GM18520 (cell line): ENCODE measurements at regions not wholly inside any gene's neighbourhood (a gene's known extent, or its start where the extent isn't known, plus 50 kb on each side); places are given as distances from the start of the nearest gene placed in this dataset.
"Not testable (repeated sequence)": the region's sequence is repeated elsewhere in the genome, so short reads cannot be mapped to it uniquely, and the experiment has no call there.

Experiments used
- ATAC-seq: cut with Tn5 transposase; IDR thresholded peaks from one replicate; pipeline ENCODE4 v1.9.1; 2021; ENCODE audit not compliant: unreplicated experiment

DNA sequence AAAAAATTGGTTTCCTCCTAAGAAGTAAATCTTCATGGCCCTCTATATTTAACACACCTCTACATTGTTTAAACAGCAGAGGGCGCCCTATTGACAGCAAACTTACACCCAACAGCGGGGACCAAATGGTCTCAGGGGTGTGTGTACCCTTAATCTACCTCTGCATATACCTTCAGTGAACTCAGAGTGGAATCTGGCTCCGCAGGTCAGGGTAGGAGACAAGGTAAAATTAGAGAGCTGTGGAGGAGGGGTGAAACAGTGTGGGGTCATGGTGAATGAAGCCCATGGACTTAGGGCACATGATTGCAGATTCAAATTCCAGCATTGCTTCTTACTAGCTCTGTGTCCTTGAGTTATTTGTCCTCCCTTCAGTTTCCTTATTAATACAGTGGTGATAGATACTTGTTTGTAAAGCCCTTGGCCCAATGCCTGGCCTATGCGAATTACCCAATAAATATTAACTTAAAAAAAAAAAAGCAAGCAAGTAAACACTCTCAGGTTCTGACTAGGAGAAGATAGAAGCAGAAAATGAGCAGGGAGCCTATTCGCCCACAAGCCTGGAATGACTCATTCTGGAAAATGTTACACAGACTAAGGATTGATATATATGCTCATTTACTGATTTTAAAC lies 122.9 kb downstream of the CAVIN4 start:
- no peak for ATAC-seq

DNA sequence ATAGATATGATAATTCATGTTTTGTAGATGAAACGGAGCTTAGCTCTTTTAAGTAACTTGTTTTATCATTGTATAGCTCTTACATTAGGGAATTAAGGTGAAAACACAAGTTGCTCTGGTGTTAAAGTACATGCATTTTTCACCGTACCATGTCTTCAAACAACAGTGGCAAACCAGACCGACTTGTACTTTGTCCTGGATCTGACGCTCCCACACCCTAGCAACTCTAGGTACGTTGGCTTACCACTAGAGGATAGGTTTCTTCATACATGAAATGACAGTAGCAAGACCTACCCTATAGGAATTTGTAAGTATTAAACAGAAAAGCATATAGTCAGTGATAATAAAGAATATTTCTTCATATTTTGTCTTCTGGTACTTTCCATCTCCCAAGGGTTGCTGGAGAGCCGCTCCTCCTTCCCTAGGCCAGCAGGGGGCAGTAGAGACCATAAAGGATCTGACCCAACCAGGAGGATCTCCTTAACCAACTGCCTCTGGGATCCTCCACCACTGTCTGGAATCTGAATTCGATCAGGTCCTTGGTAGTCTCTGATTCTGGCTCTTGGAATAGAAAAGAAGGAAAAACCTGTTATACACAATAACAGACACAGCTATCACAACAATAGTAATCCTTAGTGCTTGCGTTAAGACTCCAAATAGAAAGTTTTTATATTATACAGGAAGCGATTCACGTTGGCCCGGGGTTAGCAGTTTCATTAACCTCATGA lies 136.7 kb downstream of the CAVIN4 start:
- no peak for ATAC-seq

DNA sequence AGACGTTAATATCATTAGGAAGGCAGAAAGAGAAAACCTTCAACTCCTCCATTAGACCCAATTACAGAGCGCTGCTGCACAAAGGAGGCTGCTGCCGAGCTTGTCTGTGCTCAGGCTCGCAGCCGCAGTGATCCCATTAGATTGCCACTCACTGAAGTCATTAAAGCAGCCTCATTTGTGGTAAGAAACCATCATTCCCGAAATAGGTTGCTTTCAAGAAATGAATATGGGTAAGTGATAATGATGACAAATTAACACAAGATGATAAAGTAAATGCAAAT lies 137.2 kb downstream of the CAVIN4 start:
- ATAC-seq = no peak

DNA sequence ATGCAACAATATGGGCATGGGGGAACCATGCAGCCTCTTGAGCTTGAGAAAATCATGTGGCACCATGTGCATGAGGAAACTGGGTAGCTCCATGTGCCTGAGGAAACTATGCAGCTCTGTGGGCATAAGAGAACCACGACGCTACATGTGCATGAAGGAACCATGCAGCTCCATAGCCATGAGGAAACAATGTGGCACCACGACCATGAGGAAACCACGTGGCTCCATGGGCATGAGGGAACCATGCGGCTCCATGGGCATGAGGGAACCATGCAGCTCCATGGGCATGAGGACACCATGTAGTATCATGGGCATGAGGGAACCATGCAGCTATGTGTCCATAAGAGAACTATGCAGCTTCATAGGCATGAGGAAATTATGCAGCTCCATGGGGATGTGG lies 140.8 kb downstream of the CAVIN4 start:
- ATAC-seq = no peak

DNA sequence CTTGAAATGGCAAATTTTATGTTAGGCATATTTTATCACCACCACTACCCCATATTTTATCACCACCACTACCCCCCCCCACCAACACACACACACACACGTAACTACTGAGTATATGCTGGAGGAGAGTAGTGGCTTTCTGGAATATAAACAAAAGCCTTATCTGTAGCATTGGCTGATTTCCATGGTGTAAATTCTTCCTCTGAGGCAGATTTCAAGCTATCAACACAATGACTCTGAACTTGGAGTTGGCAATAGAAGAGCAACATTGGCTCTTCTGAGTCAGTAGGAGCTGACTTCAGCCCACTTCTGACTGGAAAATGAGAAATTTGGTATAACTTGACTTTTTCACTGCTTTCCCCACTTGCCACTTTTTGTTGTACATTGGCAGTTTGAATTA lies 143.0 kb downstream of the CAVIN4 start:
- no peak for ATAC-seq

DNA sequence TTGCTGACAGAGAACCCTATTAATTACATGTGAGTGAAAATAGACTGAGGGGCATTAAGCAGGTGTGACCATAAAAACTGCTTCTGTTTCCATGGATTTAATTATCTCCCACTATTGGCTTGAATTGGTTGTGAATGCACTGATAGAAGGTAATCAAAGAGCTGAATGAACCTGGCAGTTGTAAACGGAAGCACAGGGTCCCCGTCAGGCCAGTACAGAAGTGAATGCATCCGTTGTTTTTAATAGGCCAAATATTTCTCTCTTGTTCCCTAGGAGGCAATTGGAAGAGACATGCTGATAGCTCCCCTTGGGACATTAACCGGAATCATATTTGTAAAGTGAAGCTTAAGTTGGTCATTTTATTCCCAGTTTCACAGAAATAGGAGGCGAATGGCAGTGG lies 147.0 kb downstream of the CAVIN4 start:
- no peak for ATAC-seq

DNA sequence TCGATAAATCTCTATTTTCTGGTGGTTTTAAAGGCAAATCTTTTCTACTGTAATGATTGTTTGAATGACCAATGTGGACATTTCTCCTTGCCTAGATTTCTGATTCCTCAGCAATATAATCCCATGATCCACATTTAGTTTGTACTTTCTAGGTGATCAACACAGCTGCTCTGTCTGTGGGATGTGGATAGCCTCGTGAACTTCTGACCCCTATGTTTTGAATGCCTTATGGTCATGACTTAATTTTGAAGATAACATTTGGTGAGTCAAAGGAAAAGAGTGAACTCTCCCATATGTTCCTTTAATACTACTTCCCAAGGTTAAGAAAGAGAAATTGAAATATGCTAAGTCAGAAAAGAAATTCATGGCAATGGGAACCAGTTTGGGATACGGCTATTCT lies 147.5 kb downstream of the CAVIN4 start:
- no peak for ATAC-seq

DNA sequence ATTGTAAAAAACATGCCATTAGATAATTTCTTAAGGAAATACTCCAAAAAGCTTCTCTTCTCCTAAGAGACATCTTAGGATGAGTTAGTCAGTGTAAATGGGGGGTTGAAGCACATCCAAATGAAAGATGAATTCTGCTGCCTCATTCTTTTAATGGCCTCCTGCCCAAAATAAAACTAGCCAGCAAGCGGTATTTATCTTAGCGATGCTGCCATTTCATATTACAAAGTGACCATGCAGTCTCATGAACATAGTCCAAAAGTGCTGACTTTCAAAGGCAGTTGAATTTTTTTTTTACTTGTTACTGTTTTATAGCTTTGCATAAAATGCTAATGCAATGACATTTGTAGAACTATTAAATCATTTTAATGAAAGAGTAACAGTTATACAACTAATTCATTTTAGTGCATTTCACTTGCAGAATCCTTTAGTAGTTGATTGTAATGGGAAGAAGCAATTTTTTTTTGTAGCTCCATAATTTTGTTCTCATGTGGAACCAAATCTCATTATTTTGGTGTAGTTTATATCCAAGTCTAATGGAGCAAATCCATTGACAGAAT lies 151.5 kb downstream of the CAVIN4 start:
- no peak for ATAC-seq

DNA sequence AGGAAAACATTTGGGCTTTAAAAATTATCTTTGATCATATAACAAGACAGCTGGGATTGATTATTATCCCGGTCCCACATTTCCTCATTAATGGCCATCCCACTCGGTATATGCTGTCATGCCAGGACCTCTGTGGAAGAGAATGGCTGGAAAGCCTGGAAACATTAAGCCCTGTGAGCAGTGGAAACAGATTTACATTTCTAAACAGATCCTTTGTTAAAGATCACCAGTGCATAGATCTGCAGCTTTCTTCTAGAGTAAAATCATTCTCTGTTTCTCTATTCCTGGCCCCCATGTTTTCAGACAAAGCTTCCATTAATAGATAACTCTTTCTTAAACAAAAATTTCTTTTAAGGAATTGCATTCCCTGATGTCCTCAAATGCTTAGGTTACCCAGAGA lies 152.2 kb downstream of the CAVIN4 start:
- no peak for ATAC-seq

DNA sequence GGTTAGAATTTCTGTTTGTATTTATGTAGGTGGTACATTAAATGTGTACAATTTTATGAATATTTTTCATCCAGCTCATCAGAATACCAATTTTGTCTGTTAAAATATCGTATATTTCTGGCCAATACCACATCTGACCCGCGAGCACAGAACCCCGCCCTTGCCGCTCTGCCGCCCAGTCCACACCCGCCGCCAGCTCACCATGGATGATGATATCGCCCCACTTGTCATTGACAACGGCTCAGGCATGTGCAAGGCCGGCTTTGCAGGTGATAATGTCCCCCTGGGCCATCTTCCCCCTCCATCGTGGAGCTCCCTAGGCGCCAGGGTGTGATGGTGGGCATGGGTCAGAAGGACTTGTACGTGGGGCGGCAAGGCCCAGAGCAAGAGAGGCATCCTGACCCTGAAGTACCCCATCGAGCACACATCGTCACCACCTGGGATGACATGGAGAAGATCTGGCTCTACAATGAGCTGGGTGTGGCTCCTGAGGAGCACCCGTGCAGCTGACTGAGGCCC lies 153.2 kb downstream of the CAVIN4 start:
- no peak for ATAC-seq

DNA sequence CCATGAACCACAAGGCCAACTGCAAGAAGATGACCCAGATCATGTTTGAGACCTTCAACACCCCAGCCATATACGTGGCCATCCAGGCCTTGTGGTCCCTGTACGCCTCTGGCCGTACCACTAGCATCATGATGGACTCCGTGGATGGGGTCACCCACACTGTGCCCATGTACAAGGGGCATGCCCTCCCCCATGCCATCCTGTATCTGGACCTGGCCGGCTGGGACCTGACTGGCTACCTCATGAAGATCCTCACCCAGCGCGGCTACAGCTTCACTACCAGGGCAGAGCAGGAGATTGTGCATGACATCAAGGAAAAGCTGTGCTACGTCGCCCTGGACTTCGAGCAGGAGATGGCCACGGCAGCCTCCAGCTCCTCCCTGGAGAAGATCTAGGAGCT lies 153.7 kb downstream of the CAVIN4 start:
- no peak for ATAC-seq

DNA sequence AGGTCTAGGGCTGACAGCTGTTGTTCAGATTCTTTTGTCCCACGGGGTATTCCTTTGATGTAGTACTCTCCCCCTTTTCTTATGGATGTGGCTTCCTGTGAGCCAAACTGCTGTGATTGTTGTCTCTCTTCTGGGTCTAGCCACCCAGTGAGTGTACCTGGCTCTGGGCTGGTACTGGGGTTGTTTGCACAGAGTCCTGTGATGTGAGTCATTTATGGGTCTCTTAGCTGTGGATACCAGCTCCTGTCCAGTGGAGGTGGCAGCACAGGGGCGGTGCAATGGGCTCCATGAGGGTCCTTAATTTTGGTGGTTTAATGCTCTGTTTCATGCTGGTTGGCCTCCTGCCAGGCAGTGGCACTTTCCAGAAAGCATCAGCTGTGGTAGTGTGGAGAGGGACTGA lies 161.3 kb downstream of the CAVIN4 start:
- ATAC-seq = no peak

DNA sequence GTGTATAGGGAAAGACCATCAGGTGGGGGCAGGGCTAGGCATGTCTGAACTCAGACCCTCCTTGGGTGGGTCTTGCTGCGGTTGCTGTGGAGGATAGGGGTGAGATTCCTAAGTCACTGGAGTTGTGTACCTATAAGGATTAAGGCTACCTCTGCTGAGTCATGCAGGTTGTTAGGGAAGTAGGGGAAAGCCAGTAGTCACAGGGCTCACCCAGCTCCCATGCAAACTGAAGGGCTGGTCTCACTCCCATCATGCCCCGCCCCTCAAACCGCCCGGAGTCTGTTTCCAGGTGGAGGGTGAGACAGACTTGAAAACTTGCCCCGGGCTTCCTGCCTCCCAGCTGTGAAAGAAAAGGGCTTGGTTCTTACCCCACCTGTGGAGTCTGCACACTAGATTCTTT lies 161.8 kb downstream of the CAVIN4 start:
- ATAC-seq = no peak

DNA sequence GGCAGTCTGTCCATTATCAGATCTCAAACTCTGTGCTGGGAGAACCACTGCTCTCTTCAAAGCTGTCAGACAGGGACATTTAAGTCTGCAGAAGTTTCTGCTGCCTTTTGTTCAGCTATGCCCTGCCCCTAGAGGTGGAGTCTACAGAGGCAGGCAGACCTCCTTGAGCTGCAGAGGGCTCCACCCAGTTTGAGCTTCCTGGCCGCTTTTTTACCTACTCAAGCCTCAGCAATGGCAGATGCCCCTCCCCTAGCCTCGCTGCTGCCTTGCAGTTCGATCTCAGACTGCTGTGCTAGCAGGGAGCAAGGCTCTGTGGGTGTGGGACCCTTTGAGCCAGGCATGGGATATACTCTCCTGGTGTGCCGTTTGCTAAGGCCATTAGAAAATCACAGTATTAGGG lies 171.1 kb downstream of the CAVIN4 start:
- ATAC-seq = not testable (repeated sequence)

DNA sequence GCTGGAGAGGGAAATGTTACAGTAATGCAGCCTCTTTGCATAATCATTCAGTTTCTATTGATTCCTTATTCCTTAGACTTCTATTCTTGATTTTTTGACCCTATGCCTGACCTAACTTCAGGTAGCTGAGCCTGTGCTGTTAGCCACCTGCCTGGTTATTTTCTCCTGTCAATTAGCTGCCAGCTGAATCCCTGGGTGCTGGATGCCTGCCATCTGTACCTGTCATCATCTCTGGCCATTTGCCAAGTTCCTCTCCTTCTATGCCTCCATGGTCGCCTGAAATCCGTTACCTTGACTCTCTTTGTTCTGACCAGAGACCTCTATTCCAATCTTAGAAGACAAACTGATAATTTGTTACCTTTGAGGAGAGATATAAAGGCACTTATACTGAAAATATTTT lies 178.3 kb downstream of the CAVIN4 start:
- no peak for ATAC-seq

DNA sequence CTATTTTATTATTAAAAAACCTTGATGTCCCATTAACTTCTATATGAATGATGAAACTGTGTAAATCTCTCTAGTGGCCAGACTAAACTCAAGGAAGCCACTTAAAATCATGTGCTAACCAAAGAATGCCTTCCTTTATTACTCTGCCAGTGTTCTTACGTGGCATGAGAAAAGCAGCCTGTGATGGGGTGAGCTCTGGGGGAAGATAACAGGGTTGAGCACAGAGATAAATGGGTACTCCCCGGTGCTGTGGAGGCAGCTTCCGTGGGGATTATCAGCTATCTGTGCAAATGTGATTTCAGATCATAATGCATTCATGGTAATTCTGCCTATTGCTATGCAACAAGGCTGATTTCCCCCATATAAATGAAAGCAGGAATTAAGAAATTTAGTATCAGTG lies 181.3 kb downstream of the CAVIN4 start:
- ATAC-seq = no peak

DNA sequence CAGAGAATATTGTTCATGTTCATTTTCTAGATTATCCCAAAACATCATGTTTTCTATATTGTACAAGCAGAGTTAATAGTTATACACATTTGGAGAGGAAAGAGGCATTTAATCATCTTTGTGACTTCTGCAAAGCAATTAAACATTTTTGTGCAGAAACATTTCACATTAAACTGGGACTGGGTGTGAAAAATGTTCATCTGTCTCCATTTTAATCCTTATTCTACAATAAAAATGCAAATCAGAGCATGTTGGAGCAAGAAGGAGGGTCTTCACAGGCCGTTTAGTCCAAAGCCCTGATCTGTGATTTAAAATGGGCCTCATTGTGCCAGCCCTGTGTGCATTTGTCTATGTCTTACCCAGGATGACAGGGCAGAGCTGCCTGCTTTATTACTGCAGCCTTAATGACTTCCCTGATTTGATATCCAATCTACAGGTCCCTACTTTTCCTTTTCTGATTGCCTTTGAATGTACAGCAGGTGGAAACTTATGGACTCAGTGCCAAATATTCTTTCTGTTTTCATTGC lies 183.5 kb downstream of the CAVIN4 start:
- no peak for ATAC-seq

DNA sequence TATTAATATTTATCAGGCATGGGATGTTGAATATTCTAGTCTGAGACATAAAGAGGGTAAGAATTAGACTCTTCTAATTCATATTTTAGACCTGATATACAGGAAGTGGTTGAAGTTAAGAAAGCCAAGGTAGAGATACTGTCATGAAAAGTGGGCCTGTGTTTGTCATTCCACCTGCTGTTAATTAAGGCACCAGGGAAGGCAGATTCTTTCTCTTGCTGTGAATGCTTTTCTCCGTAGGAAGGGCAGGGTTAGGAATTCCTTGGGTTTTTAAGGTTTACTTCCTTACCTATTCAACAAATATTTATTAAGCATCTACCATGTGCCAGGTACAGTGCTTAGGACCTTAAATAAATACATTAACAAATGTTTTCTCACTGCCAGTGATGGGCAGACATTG lies 196.4 kb downstream of the CAVIN4 start:
- no peak for ATAC-seq

DNA sequence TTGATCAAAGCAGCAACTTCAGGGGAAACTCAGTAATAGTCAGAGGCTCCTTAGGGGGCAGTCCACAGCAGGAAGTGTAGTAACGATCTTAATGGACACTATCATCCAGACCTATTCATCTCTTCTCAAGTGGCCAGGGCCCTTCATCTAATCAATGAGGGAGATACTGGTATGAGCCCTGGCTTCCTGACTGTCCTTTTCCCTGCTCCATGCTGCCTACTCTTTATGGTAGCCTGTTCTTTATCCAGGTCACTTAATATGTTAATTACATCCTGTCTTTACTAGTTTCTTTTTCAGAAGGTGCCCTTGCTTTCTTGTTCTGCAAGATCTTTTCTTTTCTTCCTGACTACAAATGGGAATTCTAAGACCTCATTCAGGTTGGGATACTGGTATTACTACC lies 197.1 kb downstream of the CAVIN4 start:
- ATAC-seq = no peak

DNA sequence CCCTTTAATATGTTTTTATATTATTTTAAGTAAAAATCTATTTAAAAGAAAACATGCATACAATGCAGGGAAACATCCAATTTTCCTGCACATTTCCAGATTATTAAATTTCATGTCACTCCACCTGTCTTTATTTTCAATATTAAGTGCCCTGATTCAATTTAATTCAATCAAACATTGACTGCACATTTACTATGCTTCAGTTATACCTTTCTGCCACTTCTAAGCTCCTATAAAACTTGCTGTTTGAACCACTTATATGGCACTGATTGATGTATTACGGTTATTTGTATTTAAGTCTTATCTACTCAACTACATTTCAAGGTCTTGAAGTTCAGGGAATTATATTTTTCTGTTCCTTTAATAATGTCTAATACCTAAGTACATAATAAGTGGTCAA lies 198.0 kb downstream of the CAVIN4 start:
- ATAC-seq = no peak

DNA sequence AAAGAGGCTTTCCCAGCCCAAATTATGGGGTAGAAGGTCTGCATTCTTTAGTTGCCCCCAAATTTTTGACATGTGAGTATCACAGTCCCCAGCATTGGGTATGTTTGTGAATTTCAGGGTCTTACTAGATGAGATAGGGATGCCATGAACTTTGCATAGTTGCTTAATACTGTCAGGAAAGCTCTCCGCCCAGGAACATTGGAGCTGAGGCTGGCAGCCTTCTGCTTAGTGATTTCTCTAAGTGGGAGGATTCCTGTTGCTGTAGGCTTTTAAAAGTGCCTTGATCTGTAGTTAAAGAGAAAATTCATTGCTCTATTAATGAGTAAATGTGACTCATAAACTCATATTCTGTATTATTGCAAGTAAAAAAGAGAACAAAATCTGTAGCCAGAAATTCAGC lies 206.9 kb downstream of the CAVIN4 start:
- no peak for ATAC-seq

DNA sequence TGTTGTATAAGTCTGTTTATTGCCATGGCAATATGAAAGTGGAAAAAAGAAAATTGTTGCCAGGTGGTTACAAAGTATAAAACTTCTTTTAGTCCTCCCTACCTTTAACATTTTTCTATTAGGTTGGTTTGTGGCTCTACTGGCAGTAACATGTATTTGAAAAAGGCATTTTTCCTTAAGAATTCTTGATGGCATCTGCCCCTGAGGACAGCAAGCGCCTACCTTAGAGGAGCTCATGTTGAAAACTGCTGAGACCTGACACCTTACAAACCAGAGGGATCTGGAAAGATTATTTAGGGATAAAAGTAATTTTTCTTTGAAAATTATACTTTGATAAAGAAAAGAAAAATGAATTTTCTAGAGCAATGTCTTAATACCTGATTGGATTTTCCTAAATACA lies 208.1 kb downstream of the CAVIN4 start:
- no peak for ATAC-seq
